GM19452 (cell line): ENCODE measurements at regions not wholly inside any gene's neighbourhood (a gene's known extent, or its start where the extent isn't known, plus 50 kb on each side); places are given as distances from the start of the nearest gene placed in this dataset.
"Not testable (repeated sequence)": the region's sequence is repeated elsewhere in the genome, so short reads cannot be mapped to it uniquely, and the experiment has no call there.

Experiments
- ATAC-seq: cut with Tn5 transposase; IDR thresholded peaks from one replicate; pipeline ENCODE4 v1.9.1; 2021; ENCODE audit not compliant: unreplicated experiment

DNA sequence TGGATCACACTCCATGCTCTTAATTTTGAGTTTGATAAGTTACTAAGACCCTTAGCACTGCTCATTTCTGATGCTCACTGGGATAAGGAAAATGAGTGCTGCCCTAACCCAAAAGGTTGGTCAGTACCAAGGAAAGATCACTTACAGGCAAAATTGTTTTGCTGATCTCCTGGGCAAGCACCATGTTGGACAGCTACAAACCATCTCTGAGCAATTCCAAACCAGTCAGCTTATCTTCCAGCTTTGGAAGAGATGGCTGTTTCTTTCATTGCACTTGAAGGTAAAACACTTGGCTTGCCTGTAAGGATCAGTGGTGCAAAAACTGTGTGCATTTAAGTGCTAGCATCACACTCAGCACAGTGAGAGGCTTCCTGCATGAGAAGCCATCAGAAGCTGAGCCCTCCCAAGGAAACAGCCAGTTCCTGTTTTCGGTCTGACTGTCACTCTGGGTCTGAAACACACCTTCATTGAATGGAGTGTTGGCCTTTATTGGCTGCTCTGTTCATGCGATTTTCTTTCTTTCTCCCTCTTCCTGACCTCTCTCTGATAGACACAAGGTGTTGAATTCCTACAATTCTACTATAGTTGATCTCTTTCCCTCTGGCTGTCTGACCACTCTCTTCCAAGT is 126.4 kb upstream of the GHITM start:
- ATAC-seq = peak; percentile 96

DNA sequence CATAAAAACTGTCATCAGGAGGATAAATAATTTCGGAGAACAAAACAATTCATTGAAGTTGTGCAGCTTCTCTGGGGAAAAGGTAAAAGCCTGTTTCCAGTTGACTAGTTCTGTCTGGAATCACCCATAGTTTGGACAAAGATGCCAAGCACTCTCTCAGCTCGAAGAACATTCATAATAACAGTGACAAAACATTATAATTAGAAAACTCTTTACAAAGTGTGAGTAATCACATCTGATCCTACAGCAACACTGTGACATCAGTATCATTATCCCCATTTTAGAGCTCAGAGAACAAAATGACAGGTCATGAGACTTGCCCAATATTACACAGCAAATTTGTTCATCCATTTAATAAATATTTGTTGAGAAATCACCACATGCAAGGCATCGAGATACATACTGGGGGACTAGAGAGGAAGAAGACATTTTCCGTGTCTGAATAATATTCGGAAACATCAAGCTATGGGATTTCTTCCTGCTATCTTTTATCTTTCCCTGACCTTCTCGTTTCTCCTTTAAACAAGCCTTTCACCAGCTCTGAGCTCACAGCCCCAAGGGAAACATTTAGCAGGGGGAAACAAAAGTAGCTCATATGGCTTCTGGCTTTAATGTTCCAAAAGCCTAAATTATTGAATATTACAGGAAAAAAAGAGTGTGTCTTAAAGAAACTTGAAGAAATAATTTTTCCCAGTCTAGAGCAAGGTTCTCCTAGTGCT is 123.3 kb upstream of the GHITM start:
- no peak for ATAC-seq

DNA sequence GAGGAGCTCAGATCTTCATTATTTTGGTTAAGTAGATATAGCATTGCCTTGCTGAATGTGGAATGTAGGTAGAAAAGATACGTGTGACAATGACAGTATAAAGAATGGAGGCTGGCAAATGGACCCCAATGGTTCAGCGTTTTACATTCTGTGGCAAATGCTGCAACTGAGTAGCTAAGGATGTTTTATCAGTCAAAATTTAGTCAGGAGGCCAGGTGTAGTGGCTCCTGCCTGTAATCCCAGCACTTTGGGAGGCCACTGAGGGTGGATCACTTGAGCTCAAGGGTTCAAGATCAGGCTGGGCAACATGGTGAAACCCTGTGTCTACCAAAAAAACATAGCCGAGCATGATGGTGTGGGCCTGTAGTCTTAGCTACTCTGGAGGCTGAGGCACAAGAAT is 120.5 kb upstream of the GHITM start:
- no peak for ATAC-seq

GRCh38 chr10:84019854-84020458 is 119.4 kb upstream of the GHITM start:
- ATAC-seq = not testable (repeated sequence)

DNA sequence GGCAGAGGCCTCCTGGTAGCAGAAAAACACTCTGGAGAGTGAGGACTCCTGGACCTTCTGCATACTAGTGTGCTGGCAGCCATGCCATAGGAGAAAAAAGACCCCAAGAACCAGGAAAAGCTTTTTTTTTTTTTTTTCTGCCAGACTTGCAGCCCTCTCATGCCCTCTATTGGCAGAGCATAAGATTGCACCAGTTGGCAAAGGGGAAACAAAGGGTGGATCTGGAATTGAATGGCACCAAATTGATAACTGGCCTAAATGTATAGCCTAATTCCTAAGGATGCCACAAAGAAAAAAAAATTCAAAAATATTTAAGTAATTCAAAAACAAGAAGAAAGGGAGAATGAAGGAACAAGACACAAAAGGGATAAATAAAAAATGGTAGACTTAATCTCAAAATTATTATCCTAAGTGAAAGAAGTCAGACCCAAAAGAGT is 112.5 kb upstream of the GHITM start:
- no peak for ATAC-seq

DNA sequence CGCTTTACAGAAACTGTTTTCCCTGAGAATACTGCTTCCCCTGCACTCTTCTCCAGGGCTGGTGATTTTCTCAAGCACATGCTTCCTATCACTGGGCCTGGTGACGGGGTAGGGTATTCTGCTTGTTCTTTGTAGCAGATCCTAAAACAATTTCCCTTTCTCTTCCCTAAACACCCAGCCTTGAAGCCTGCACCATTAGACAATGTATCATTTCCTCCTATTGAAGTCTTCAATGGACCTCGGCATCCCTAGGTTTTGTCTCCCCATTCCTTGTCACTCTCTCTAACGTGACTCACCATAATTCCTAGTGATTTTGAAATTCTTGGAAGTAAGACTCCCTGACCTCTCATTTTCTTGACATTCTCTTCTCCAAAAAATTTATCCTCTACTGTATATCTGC is 109.5 kb upstream of the GHITM start:
- ATAC-seq = no peak

GRCh38 chr10:84038035-84038434 is 101.3 kb upstream of the GHITM start:
- no peak for ATAC-seq

DNA sequence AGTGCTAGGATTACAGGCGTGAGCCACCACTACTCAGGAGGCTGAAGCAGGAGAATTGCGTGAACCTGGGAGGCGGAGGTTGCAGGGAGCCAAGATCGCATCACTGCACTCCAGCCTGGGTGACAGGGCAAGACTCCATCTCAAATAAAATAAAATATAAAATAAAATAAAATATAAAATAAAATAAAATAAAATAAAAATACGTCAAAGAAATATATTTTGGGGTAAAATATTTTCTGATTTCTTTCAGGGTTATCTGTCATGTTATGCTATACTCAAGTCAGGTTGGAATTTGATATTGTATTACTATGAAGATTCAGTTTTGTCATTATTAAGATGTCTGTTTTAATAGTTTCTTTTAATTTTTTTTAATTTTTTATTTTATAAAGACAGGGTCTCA is 99.4 kb upstream of the GHITM start:
- no peak for ATAC-seq

DNA sequence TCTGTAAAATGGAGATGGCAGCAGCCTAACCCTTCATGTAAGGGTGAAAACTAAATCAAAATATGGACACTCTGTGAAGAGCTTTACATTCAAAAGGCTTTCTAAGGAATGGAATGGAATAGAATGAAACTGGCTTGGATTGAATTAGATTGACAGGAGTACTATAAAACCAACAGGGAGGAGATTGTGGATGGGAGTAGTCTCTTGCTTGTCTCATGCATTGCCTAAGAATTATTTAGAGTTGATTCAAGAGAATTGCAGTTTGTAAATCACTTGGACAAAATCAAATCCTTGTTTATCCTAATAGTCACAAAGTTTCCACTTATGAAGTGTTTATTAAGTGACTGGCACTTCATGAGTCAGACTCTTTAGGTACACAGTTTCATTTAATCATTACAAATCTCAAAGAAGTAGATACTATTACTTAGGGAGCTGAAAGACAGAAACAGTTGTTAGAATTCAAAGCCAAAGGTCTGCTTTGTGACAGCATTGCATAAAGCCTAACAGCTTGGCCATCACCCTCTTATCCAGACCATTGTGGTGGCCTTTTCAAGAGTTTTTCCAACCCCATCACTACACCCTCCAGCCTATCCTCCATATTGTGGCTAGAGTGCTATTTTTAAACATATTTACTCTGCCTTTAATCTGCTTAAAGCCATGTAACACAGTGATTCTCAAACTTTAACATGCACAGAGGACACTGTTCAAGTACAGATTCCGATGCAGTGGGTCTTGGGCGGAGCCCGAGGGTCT is 91.9 kb upstream of the GHITM start:
- no peak for ATAC-seq

DNA sequence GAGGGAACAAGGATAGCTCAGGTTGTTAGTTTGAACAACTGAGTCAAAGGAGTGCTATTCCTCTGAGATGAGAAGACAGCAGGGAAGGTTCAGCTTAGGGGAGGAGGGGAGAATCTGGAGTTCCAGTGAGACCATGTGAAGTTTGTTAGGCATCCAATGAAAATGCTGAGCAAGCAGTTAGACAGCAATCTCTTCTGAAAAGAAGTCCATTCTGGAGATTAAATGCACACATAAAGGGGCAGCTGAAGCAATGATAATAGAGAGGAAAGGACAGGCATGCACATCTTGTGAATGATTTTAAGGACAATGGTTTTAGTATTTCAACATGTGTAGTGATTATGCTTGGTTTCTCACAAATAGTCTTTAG is 89.7 kb upstream of the GHITM start:
- no peak for ATAC-seq

- ATAC-seq = no peak
Observed at GRCh38 chr10:84053626-84054025, 85.7 kb upstream of the GHITM start.

DNA sequence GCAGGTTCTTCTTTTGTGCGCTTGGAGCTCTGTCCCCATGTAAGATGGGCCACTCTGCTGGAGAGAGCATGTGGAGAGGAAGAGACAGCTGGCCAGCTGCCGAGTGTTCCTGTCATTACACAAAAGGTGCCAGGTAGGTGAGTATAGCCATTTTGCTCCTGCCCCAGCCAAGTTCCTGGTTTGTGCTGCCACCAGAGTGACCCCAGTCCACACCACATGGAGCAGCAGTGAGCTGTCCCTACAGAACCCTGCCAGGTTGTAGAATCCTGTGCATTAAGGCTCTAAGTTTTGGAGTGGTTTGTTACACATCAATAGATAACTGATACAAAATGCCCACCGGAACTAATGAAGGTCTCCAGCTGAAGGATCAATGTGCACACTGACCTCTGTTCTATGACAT is 84.6 kb upstream of the GHITM start:
- ATAC-seq = no peak

DNA sequence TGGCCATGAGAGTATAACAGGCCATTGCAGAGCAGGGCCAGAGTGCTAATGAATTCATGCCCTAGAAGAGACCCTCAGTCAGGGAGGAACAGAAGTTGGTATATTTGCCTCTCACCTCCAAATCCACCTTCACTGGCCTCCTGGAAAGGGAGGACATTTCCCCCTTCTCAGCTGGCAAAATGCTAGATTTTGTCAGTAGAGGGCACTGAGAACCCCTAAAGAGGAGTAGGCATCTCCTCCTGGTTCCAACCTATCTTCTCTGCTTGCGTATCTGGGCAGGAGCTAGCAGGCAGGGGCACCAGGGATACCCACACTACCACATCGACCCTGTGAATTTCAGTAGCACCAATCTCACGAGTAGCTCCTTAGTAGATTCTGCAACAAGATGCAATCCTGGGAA is 79.8 kb upstream of the GHITM start:
- no peak for ATAC-seq

- ATAC-seq = no peak
Observed at GRCh38 chr10:84063440-84063839, 75.9 kb upstream of the GHITM start.

GRCh38 chr10:84065804-84066601 is 73.3 kb upstream of the GHITM start:
- ATAC-seq = no peak

DNA sequence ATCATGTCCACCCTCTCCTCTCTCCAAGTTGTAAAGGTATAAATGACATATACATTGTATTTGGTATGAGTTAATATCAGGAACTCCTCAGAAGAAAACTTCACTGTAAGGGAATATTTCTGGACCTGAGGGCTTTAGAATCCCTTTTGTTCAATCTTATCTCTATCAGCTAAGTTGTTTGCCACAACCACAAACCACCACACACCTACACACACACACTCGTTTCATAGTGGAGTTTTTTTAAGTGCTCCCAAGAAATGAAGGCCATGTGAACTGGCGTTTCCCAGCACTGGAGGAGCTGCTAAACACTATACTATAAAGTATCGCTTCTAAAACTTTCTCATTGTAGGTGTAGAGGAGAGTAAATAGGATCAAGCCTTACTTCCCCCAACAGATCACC is 64.8 kb upstream of the GHITM start:
- ATAC-seq = no peak

DNA sequence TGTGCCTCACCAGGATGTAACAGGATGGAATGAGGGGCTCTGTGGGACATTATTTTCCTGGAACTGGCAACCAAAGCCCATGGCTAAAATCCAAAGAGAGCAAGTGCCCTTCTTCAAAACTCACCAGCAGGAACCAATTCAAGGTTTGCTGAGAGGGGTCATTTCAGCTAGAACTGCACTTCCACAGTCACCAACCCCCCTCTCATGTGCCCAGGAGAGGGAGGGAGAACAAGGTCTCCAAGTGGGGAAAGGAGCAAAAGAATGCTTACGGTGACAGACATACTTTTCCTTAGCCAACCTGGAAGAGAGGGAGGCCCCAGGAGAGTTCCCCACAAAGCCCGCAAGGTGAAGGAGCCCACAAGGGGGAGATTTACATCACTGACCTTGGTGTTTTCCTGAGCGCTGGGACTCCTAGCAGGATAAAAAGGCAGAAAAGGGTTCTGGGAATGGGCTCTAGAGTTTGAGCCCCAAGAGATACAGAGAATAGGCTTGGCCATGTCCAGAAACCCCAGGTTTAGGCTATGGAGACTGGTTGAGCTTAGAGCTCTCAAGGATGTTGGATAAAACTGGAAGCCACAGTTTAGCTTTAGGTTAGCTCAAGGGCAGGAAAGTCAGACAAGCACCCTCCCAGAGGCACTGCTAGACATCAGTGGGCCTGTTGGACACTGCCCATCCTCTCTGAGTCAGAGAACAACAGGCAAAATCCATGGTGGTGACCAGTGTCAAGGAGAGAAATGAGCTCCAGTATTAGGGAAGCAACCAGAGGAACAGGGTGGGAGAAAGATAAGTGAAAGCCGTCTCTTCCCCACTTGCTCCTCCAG is 63.9 kb upstream of the GHITM start:
- no peak for ATAC-seq

- no peak for ATAC-seq
Observed at GRCh38 chr10:84076047-84076388, 63.3 kb upstream of the GHITM start.

DNA sequence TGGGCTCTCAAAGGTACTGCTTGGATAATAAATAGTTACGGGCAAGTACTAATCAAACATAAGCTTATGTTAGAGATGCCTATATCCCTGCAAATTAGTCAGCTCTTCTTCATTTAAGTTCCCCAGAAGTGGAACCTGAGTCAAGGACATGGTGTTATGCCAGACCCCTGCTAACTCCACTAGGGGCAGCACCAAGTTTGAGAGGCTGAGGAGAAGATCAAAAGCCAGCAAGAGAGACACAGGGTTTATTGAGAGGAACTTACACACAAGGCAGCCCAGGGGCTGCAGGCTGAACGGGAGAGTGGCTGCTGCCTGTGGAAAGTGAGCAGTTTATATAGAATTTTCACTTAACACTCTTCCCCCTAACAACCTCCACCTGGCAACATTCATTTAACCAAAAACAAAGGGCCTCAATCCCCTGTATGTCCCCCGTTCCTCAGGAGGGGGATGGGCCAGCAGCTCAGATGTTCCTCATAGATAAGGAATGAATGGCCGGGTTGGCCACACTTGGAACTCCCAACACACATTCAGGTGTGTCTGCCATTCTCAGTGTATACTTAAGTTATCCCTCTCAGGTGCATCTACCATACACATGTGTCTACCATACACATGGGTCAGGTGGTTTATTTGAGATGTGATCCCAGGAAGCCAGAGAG is 62.6 kb upstream of the GHITM start:
- no peak for ATAC-seq

DNA sequence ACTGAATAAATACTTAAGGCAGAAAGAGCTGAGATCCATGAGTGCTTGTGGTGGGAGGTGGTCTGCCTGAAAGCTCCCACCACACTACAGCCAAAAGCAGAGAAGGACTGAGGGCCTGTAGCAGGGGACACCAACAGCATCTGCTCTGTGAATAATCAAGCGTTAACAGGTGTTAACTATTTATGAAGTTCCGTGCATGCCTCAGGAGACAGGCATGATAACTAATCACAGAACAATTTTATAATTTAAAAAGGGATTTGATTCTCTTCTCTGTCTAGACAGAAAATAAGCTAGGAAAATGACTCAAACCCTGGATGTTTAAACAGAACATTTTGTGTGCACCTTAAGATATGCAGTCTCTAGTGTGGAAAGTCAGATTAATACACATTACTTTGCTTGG is 61.5 kb upstream of the GHITM start:
- no peak for ATAC-seq
